WERI-Rb-1 (cell line): ENCODE measurements at regions not wholly inside any gene's neighbourhood (a gene's known extent, or its start where the extent isn't known, plus 50 kb on each side); places are given as distances from the start of the nearest gene placed in this dataset.
A peak's percentile ranks its signal among the peaks of the same experiment; 100 is the strongest.

Experiments used
- DNase-seq: peaks from one replicate; pipeline ENCODE4 v3.0.0-alpha.2; 2020
- H3K27ac ChIP-seq: fragments of 250-450 bp; sonication (Bioruptor Pico); 2 replicates; pipeline ENCODE4 v1.5.1; 2020; ENCODE audit warnings: mild to moderate bottlenecking, moderate library complexity
- H3K27me3 ChIP-seq: fragments of 250-450 bp; sonication (Bioruptor Pico); 2 replicates; pipeline ENCODE4 v1.5.1; 2021; ENCODE audit warnings: mild to moderate bottlenecking, low read depth, moderate library complexity; ENCODE audit not compliant: insufficient read depth, severe bottlenecking
- H3K36me3 ChIP-seq: fragments of 250-450 bp; sonication (Bioruptor Pico); 2 replicates; pipeline ENCODE4 v1.5.1; 2020; ENCODE audit warnings: mild to moderate bottlenecking, moderate library complexity
- H3K4me3 ChIP-seq: 2 replicates; pipeline ENCODE4 v1.5.1; 2011; ENCODE audit warnings: low read depth, mild to moderate bottlenecking, control low read depth, low read length
- H3K9me3 ChIP-seq: fragments of 250-450 bp; sonication (Bioruptor Pico); 2 replicates; pipeline ENCODE4 v1.5.1; 2021; ENCODE audit warnings: mild to moderate bottlenecking, moderate library complexity; ENCODE audit not compliant: severe bottlenecking
- CTCF ChIP-seq: IDR thresholded peaks from 2 replicates; pipeline ENCODE4 v1.5.1; 2011; ENCODE audit warnings: low read depth, mild to moderate bottlenecking, control low read depth, inconsistent platforms, low read length

GRCh38 chr4:66178906-66179305 lies 508.6 kb upstream of the EPHA5 start:
- TF ChIP-seq CTCF, result no peak
- peak; percentile 18 for DNase-seq
- peaks cover 5% of the 10 kb centered on the region for H3K9me3 ChIP-seq
- H3K27ac ChIP-seq, result no peak overlapping the region
- H3K36me3 ChIP-seq, result no peaks in the 10 kb centered on the region
- no peaks in the 10 kb centered on the region for H3K27me3 ChIP-seq
- no peak overlapping the region for H3K4me3 ChIP-seq

GRCh38 chr4:66169341-66169740 lies 499.1 kb upstream of the EPHA5 start:
- Histone ChIP-seq H3K27ac (no peak overlapping the region), H3K9me3 (no peaks in the 10 kb centered on the region), H3K4me3 (no peak overlapping the region), H3K36me3 (no peaks in the 10 kb centered on the region), H3K27me3 (no peaks in the 10 kb centered on the region)
- no peak for TF ChIP-seq CTCF
- DNase-seq, result peak; percentile 21

GRCh38 chr4:66164869-66165268 lies 494.6 kb upstream of the EPHA5 start:
- Histone ChIP-seq H3K9me3 (no peaks in the 10 kb centered on the region), H3K27ac (no peak overlapping the region), H3K4me3 (no peak overlapping the region), H3K36me3 (no peaks in the 10 kb centered on the region), H3K27me3 (no peaks in the 10 kb centered on the region)
- DNase-seq, result no peak
- no peak for TF ChIP-seq CTCF

- no peak overlapping the region for H3K4me3 ChIP-seq
- DNase-seq, result no peak
- H3K27ac ChIP-seq, result no peak overlapping the region
- H3K9me3 ChIP-seq, result peaks cover 2% of the 10 kb centered on the region
- no peaks in the 10 kb centered on the region for H3K27me3 ChIP-seq
- TF ChIP-seq CTCF, result no peak
- H3K36me3 ChIP-seq, result no peaks in the 10 kb centered on the region
Measured at GRCh38 chr4:66160606-66161005, 490.3 kb upstream of the EPHA5 start.

- Histone ChIP-seq H3K4me3 (no peak overlapping the region), H3K9me3 (peaks cover 2% of the 10 kb centered on the region), H3K36me3 (no peaks in the 10 kb centered on the region), H3K27ac (no peak overlapping the region), H3K27me3 (no peaks in the 10 kb centered on the region)
- DNase-seq, result no peak
- no peak for TF ChIP-seq CTCF
Measured at GRCh38 chr4:66157594-66157993, 487.3 kb upstream of the EPHA5 start.

- H3K27ac ChIP-seq, result no peak overlapping the region
- no peak overlapping the region for H3K4me3 ChIP-seq
- H3K36me3 ChIP-seq, result no peaks in the 10 kb centered on the region
- no peak for DNase-seq
- no peaks in the 10 kb centered on the region for H3K9me3 ChIP-seq
- TF ChIP-seq CTCF, result no peak
- H3K27me3 ChIP-seq, result no peaks in the 10 kb centered on the region
Measured at GRCh38 chr4:66130042-66130441, 459.8 kb upstream of the EPHA5 start.
